ENCODE measurements at regions not wholly inside any gene's neighbourhood (a gene's known extent, or its start where the extent isn't known, plus 50 kb on each side); places are given as distances from the start of the nearest gene placed in this dataset.

DNA sequence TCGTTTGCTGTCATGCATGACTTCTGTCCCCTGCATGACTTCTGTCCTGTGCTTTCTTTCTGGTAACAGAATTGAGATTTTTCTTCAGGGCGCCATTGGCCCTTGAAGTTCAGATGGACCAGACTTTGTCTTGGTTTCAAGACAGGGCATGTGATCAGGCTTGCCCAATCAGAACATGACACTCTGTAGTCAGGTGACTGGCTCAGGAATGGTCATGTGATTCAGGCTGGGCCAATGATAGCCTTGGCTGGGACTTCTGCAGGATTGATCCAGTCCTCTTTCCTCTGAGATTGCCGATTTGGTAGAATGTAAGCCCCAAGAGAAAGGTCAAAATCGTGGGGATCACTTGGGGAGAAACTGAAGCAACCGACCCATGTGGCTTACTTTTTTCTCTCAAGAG is 90.5 kb upstream of the ALX4 start:
- no peak for TF ChIP-seq POLR2A (IDR thresholded peaks at IDR 0.05)
- TF ChIP-seq, protein P1, sequence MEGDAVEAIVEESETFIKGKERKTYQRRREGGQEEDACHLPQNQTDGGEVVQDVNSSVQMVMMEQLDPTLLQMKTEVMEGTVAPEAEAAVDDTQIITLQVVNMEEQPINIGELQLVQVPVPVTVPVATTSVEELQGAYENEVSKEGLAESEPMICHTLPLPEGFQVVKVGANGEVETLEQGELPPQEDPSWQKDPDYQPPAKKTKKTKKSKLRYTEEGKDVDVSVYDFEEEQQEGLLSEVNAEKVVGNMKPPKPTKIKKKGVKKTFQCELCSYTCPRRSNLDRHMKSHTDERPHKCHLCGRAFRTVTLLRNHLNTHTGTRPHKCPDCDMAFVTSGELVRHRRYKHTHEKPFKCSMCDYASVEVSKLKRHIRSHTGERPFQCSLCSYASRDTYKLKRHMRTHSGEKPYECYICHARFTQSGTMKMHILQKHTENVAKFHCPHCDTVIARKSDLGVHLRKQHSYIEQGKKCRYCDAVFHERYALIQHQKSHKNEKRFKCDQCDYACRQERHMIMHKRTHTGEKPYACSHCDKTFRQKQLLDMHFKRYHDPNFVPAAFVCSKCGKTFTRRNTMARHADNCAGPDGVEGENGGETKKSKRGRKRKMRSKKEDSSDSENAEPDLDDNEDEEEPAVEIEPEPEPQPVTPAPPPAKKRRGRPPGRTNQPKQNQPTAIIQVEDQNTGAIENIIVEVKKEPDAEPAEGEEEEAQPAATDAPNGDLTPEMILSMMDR (IDR thresholded peaks at IDR 0.05): no peak

Data from right lobe of liver (tissue), 4 donors.